HG03135 (cell line): ENCODE measurements at regions not wholly inside any gene's neighbourhood (a gene's known extent, or its start where the extent isn't known, plus 50 kb on each side); places are given as distances from the start of the nearest gene placed in this dataset.
"Not testable (repeated sequence)": the region's sequence is repeated elsewhere in the genome, so short reads cannot be mapped to it uniquely, and the experiment has no call there.

Source experiments
- ATAC-seq: cut with Tn5 transposase; IDR thresholded peaks from one replicate; pipeline ENCODE4 v1.9.1; 2021; ENCODE audit warnings: mild to moderate bottlenecking, moderate library complexity; ENCODE audit not compliant: unreplicated experiment

DNA sequence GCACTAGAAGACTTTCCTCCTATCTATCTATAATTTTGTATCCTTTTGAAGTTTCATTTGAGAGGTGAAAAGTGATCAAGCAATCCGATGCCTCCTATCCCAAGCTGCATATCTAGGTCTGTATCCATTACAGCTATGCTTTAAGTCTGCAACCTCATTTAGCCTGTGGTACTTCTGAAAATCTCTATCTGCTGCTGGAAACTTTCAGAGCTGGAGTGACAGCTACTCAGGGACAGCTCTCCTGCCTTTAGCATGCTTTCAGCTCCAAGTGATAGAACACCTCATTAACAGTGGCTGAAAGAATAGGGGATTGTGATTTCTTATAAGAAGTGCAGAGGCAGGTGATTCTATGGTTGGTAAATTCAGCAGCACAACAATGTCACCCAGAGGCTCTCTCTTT is 1153.5 kb downstream of the AACS start:
- no peak for ATAC-seq

DNA sequence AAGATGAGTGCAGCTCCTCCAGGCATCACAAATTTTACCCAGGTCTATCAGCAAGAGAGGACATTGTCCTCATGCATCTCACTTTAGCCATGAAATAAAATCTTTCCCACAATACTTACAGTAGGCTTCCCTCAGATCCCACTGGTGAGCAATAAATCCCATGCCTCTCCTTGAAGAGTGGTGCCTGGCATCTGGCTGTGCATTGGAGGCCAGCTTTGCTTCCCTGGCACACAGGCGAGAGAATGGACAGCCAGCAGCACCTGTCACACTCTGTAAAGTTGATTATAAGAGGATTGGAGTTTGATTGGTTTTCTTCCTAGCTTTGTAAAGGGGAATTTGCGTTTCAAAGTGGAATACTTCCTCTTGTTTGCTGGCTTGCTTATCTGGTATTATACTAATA is 1153.9 kb downstream of the AACS start:
- ATAC-seq: no peak

DNA sequence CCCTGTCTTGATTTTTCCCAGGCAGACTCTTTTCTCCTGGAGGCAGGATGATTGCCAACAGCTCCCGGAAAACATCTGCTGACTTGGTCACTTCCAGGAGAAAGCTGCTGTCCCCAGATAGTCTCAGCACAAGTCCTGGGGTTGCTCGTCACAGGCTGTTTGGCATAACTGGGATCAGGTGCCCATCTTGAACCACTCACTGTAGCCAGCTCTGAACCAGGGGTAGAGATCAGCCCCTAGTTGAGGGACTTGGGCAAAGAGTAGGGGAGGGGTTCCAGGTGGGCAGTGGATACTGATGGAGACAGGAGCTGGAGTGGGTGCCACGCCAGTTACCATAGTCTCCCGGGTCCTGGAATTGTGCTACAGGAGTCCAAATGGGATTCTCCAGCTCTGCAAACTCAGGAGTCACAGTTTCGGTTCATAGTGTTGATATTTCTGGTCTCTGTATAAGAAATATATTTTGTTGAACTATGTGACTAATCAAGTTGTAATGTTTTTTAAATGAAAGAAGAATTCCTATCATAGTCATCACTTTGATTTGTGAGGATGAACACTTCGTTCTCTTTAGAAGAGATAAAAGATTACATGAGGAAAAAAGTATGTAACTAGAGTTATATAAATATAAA is 1154.5 kb downstream of the AACS start:
- no peak for ATAC-seq

DNA sequence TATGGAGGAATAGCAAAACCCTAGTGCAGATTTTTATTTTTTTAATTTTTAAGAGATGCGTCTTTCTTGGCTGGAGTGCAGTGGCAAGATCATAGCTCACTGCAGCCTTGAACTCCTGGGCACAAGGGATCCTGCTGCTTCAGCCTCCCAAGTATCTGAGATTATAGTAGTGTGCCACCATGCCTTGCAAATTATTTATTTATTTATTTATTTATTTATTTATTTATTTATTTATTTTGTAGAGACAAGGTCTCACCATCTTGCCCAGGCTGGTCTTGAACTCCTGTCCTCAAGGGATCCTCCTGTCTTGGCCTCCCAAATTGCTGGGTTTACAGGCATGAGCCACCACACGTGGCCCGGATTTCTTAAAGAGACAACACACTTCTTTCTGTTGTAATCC is 1158.8 kb downstream of the AACS start:
- no peak for ATAC-seq

DNA sequence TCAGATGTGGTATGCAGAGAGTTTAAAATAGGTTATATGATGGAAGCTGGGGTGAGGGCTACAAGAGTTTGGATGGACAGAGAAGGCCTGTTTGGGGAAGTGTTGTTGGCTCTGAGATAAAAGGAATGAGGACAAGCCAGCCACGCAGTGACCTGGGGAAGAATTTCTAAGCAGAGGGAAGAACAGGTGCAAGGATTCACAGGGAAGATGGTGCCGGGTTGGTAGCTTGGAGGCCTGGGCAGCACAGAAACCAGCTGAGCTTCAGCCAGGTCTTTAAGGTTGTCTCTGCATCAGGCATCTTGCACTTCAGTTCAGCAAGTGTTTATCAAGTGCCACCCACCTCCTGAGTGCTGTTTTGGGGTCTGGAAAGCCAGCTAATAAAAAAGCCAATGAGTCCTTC is 1163.7 kb downstream of the AACS start:
- no peak for ATAC-seq

DNA sequence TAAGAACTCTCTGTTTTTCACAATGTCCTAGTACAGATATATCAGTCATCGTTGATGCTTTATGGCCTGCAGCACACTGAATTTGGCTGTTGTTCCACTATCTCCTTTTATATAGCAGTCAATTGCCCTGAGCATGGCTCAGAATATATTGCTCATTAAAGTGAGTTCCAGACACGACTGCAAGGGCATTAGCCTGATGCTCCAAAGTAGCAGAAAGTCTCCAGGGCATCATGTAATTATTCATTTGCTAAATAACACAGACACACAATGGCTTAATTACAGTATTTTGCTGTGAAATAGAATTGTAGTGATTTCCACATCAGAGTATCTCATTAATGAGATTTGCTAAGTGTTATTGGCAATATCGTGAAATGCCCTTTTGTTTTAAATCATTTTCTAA is 1167.5 kb downstream of the AACS start:
- ATAC-seq: no peak

DNA sequence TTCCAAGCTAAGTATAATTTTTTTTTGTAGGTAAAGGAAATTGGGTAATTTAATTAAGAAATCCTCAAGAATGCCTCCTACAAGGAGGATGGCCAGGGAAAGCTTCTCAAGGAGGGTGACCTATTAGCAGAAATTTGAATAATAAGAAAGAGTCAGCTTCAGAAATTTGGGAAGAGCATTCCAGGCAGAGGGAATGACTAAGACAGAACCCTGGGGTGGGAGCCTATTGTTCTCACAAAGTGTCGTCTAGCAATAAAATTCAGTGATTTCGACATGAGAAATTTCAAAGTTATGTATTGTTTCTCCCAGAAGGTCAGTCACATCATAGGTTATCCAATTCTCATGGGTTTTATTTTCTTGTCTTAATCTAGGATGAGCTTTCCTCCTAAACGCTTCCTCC is 1168.4 kb downstream of the AACS start:
- no peak for ATAC-seq

DNA sequence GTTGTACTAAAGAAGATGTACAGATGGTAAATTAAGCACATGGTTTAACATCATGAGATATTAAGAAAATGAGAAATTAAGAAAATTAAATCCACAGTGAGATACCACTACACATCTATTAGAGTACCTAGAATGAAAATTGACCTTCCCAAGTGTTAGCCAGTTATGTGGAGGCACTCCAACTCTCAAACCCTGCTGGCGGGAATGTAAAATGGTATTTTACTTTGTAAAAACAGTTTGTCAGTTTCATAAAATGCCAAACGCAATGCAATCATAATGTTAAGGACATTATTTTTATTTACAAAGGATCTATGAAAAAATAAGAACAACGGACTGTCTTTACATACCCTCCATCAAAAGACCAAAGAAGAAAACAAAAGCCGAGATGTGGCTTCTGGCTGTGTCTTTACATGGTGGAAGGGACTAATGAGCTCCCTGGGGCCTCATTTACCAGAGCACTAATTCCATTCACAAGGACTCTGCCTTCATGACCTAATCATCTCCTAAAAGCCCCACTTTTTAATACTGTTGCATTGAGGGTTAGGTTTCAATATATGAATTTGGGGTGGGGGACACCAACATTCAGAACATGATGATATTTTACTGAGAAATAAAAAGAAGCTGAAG is 1178.7 kb downstream of the AACS start:
- ATAC-seq: no peak

DNA sequence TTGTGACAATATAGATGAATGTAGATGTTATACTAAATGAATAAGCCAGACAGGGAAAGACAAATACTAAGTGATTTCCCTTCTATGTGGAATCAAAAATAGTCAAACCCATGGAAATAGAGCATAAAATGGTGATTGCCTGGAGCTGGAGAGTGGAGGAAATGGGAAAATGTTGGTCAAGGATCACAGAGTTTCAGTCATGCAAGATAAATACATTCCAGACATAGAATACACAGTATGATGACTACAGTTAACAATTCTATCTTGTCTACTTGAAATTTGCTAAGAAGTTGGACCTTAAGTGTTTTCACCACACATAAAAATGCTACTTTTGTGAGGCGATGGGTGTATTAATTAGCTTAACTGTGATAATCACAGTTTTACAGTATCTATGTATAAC is 1182.7 kb downstream of the AACS start:
- ATAC-seq: no peak

DNA sequence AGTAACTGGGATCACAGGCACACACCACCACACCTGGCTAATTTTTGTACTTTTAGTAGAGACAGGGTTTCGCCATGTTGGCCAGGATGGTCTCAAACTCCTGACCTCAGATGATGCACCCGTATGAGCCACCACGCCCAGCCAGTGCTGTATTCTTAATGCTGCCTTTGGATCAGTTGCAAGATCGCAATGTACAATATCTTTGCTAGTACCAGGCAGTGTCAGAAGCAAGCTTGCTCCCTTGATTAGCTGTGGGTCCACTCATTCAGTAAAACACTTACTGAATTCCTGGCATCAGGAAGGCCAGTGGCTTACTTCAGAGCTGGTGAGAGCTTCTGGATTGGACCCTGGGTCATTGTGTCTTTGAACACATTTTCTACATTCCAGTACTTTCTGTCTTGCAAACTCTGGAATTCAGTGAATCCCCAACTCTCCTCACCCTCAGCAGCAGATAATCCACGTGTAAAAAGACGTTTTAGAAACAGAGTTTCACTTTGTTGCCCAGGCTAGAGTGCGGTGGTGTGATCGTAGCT is 1183.7 kb downstream of the AACS start:
- ATAC-seq: no peak

DNA sequence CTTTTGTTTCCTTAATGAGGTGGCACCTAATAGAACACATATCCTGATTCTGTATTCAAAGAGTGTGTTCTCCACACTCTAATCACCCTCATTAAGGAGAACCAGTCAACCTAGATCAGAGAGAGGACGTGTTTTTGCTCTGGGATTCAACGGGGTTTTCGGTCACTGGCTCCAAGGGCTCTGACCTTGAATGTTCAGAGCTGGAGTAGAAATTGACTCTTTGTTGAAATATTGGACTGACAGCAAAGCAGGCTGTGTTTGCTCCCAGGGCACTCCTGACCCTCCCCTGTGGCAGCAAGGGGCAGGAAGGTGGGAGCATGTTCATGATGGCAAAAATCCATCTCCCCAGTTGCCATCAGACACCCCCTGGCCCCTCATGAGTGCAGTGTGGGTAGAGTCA is 1193.0 kb downstream of the AACS start:
- ATAC-seq: no peak

DNA sequence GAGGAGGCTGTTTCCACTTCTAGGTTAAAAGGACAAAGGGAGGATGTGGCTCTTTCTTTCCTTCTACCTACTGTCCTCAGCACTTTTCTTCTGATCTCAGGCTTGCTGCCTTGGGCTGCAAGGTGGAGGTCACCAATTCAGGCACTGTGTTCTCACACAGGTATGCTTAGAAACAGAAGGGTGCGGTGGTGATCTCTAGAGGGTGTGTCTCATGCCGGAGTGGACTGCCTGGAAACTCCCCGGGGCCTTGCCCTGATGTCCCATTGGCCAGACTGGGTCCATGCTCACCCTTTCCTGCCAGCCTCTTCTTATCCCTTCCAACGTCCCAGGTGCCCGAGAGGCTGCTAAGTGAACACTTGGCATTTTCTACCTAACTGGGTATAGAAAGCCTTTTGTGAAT is 1197.6 kb downstream of the AACS start:
- ATAC-seq: no peak

DNA sequence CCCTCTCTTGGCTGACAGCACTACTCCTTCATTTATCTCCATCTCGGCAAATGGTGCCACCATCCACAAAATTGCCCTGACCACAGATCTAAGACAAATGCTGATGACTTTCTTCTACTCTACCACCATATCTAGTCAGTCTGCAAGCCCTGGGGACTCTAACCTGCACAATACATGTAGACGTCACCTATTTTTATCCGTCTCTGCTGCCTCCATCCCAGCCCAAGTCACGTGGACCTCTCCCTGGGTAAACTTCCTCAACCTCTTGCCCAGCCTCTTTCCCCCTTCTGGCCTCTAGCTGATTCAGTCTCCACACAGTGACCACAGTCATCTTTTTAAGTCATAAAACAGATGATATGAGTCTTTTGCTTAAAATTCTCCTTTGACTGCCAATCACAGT is 1203.0 kb downstream of the AACS start:
- ATAC-seq: no peak

DNA sequence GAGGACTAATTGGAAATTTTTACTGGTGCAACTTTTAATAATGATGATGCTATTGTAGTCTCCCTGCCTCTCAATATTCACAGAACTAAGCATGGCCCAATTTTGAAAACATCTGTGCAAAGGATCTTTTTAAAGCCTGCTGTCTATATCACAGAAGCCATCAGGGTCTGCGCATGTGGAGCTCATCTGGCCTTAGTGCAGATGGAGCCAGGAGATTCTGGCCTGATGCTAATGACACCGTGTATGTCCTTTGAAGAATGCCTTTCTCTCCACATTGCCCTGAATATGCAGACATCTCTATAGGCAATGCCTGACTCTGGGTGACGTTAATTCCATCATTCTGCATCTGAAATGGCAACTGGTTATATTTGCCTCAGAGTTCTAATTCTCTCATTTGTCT is 1205.9 kb downstream of the AACS start:
- no peak for ATAC-seq

DNA sequence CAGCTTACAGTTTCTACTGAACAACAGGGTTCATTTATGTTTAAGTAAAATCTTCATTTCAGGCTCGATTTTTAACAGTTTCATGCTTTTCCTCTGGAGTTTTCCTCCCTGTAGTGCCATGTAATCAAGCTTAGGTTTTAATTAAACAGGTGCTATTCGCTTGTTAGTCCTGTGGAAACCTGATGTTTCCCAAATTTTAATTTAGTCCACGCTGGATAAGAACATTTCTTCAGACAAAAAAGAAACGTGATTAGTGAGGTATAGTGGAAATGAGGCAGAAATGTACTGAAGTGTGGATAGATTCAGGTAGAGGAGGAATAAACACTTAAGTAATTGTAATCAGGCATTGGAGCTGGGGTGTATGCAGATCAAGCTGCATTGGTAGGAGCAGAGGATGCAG is 1217.5 kb downstream of the AACS start:
- no peak for ATAC-seq

DNA sequence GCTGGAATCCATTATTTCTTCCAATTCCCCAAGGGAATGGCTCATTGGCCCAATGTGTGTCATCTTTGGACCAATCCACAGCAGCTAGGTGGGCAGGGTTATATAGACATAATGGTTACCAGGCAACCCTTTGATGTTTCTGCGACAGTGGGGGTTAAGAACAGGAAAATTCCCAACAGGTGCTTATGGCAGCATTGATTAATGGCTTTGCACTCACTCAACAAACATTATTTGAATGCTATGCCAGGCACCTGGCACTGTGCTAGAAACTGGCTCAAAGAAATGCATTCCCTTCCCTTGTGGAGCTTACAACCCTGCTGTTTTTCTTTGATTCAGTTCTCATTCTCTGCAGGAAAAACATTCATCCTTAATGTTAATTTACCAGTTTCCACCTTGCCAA is 1221.0 kb downstream of the AACS start:
- no peak for ATAC-seq

DNA sequence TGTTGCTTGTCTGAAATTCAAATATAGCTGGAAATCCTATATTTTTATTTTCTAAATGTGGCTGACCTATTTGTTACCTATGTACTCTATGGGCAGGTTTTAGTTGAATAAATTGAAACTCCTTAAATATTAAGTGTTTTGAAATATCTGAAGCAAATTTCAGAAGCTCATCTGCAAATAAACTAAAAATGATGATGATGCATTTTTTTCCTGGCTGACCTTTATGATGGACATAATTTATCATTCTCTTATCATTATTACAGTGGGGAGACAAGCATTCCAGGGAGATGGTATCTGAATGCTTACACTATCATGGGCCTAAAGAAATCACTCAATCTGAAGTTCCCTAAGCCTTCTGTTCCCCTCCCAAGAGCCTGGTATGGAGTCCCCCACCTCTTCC is 1225.2 kb downstream of the AACS start:
- no peak for ATAC-seq

DNA sequence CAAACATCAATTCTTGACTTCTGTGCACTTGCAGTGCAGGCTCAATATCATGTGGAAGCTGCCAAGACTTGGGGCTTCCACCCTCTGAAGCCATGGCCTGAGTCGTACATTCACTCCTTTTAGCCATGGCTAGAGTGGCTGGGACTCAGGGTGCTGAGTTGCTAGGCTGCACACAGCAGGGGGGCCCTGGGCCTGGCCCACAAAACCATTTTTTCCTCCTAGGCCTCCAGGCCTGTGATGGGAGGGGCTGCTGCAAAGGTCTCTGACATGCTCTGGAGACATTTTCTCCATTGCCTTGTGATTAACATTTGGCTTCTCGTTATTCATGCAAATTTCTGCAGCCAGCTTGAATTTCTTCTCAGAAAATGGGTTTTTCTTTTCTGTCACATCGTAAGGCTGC is 1226.8 kb downstream of the AACS start:
- ATAC-seq: not testable (repeated sequence)

DNA sequence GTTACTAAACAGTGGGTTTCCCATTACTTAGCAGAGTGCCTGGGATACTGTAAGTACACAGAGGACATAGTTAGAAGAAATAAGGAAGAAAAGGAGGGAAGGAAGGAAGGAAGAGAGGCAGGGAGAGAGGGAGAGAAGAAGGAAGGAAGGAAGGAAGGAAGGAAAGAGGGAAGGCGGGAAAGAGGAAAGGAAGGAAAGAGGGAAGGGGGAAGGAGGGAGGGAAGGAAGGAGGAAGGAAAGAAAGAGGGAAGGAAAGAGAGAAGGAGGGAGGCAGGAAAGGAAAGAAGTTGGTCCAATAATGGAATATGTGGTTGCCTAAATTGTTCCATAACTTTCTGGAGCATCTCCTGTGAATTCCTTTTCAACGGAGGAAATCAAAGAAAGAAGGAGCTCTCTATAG is 1230.4 kb downstream of the AACS start:
- ATAC-seq: no peak

DNA sequence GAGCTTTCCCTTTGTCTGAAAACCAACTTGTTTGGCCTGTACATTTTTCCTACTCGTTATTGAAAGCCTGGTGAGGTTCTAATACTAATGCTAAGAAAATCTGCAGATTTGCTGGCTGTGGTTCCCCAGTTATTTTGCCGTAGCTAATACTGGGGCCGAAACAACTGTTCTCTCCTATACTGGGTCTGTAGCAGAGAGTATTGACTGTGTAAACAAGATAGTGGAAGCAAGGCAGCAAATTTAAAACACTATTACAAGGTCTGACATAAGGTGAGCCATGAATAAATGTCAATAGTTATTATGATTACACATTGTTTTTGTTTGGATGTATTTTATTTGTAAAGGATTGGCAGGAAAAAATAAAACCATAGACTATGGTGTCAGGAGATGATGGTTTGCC is 1244.0 kb downstream of the AACS start:
- ATAC-seq: no peak

DNA sequence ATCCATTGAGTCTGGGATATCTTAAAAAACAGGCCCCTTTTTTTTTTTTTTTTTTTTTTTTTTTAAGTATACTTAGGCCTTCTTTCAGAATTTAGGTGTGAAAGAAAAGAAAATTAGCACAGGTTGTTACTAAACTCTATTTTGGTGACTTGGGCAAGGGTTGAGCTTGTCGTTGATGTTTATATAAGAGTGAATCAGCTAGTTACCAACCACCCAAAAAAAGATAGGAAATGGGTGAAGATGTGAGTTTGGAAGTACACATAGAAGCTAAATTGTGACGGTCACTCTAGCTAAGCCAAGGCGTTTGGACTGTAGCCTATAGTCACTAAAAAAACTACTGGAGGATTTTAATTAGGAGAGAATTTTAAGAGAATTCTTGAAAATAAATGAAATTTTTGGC is 1247.2 kb downstream of the AACS start:
- ATAC-seq: no peak

DNA sequence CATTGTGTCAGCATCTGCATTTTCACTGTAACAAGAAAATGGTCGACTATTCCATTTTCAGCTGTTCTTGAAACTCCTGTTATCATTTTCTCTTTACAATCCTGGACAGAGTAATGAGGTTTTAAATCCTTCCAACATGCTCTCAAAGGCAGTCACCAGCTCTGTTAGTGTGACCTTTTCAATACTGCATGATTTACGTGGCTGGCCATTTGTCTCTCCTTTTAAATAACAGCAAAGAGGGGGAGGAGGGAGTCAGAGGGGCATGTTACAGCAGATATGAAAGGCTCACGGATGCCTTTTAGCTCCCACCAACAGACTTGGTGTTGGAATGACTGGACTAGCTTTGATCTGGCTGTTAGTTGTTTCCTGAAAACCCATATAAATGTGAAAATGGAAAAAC is 1251.2 kb downstream of the AACS start:
- ATAC-seq: no peak
